Thyroid gland (tissue), 4 donors: ENCODE measurements at regions not wholly inside any gene's neighbourhood (a gene's known extent, or its start where the extent isn't known, plus 50 kb on each side); places are given as distances from the start of the nearest gene placed in this dataset.

Experiments
- CTCF ChIP-seq, 6 experiments: fragments of 200-600 bp in 3 of 6; fragments of 450-650 bp in 3 of 6; sonication (generic) in 3 of 6; IDR thresholded peaks; one replicate each; pipeline ENCODE4 v1.5.1; 2016 to 2019; ENCODE audit warnings: antibody characterized with exemption in 6 of 6, mild to moderate bottlenecking in 2 of 6, inconsistent platforms in 1 of 6, moderate library complexity in 1 of 6
- POLR2A ChIP-seq, 2 donors: fragments of 450-650 bp; IDR thresholded peaks; one replicate each; pipeline ENCODE4 v1.6.1; 2017; ENCODE audit warnings: antibody characterized with exemption in 2 of 2, mild to moderate bottlenecking in 2 of 2, moderate library complexity in 1 of 2

GRCh38 chr2:138213624-138214023, 249.4 kb downstream of the HNMT start:
- TF ChIP-seq CTCF (IDR thresholded peaks at IDR 0.05) (no peak), POLR2A (IDR thresholded peaks at IDR 0.05) (no peak)
